NCI-H460 (cell line): ENCODE measurements at regions not wholly inside any gene's neighbourhood (a gene's known extent, or its start where the extent isn't known, plus 50 kb on each side); places are given as distances from the start of the nearest gene placed in this dataset.

Experiments
- DNase-seq: peaks from one replicate; pipeline ENCODE4 v3.0.0-alpha.2; 2016; ENCODE audit warnings: low read depth; ENCODE audit errors: extremely low read depth
- small RNA-seq, 2 experiments: library from RNA; depleted of rRNA; stranded (forward); fragments of <200 nt; gene quantifications; one replicate each; pipeline ENCODE3, GENCODE V24; 2014

GRCh38 chr16:72240466-72240865 is 68.5 kb upstream of the PMFBP1 start:
- no peak for DNase-seq

- no peak for DNase-seq
These were observed 64.9 kb upstream of the PMFBP1 start for GRCh38 chr16:72236866-72237265.

GRCh38 chr16:72234387-72234786 is 62.4 kb upstream of the PMFBP1 start:
- DNase-seq = no peak

- no peak for DNase-seq
These were observed 56.1 kb upstream of the PMFBP1 start for GRCh38 chr16:72228014-72228413.

- no peak for DNase-seq
These were observed 54.2 kb upstream of the PMFBP1 start for GRCh38 chr16:72226136-72226535.

GRCh38 chr16:72224260-72224768 is 52.4 kb upstream of the PMFBP1 start:
- no peak for DNase-seq

- DNase-seq = no peak
These were observed 50.5 kb upstream of the PMFBP1 start for GRCh38 chr16:72222503-72222902.

Small RNA genes in the stretch of these regions (small RNA-seq; reads per million reads assigned to genes)
- gene RF00026 = 0 reads per million in 2 experiments
- 0 reads per million in 2 experiments for gene RNU7-90P
